ENCODE measurements at regions not wholly inside any gene's neighbourhood (a gene's known extent, or its start where the extent isn't known, plus 50 kb on each side); places are given as distances from the start of the nearest gene placed in this dataset.
"Not testable (repeated sequence)": the region's sequence is repeated elsewhere in the genome, so short reads cannot be mapped to it uniquely, and the experiment has no call there.

GRCh38 chr9:95729669-95730368, 145.7 kb upstream of the ERCC6L2 start:
- DNase-seq, result no peak

GRCh38 chr9:95729046-95729445, 146.4 kb upstream of the ERCC6L2 start:
- no peak for DNase-seq

GRCh38 chr9:95727947-95728520, 147.5 kb upstream of the ERCC6L2 start:
- no peak for DNase-seq

GRCh38 chr9:95726756-95727155, 148.7 kb upstream of the ERCC6L2 start:
- no peak for DNase-seq

- peak in 1 of 2 experiments; percentile 19 for DNase-seq
Measured at GRCh38 chr9:95725045-95725444, 150.4 kb upstream of the ERCC6L2 start.

GRCh38 chr9:95724253-95724991, 151.1 kb upstream of the ERCC6L2 start:
- DNase-seq, result peak; percentile 12 to 50

GRCh38 chr9:95722141-95722540, 153.3 kb upstream of the ERCC6L2 start:
- DNase-seq, result no peak

GRCh38 chr9:95721061-95721531, 154.4 kb upstream of the ERCC6L2 start:
- DNase-seq, result no peak

GRCh38 chr9:95720496-95720895, 155.0 kb upstream of the ERCC6L2 start:
- no peak for DNase-seq

GRCh38 chr9:95719354-95719753, 156.1 kb upstream of the ERCC6L2 start:
- no peak for DNase-seq

- no peak for DNase-seq
Measured at GRCh38 chr9:95718263-95718662, 157.2 kb upstream of the ERCC6L2 start.

- no peak for DNase-seq
Measured at GRCh38 chr9:95715868-95716435, 159.5 kb upstream of the ERCC6L2 start.

- no peak for DNase-seq
Measured at GRCh38 chr9:95710446-95710845, 165.0 kb upstream of the ERCC6L2 start.

- DNase-seq, result no peak
Measured at GRCh38 chr9:95696701-95697100, 178.8 kb upstream of the ERCC6L2 start.

- no peak for DNase-seq
Measured at GRCh38 chr9:95691435-95691834, 174.7 kb upstream of the PTCH1 start.

GRCh38 chr9:95689669-95690068, 172.9 kb upstream of the PTCH1 start:
- DNase-seq, result no peak

GRCh38 chr9:95684516-95684915, 167.7 kb upstream of the PTCH1 start:
- no peak for DNase-seq

- DNase-seq, result not testable (repeated sequence)
Measured at GRCh38 chr9:95680306-95680705, 163.5 kb upstream of the PTCH1 start.

- no peak for DNase-seq
Measured at GRCh38 chr9:95679874-95680273, 163.1 kb upstream of the PTCH1 start.

GRCh38 chr9:95678759-95679158, 162.0 kb upstream of the PTCH1 start:
- DNase-seq, result no peak

- DNase-seq, result no peak
Measured at GRCh38 chr9:95670122-95670521, 153.4 kb upstream of the PTCH1 start.

GRCh38 chr9:95669253-95669652, 152.5 kb upstream of the PTCH1 start:
- DNase-seq, result no peak

- DNase-seq, result no peak
Measured at GRCh38 chr9:95667789-95668188, 151.0 kb upstream of the PTCH1 start.

- no peak for DNase-seq
Measured at GRCh38 chr9:95666785-95667155, 150.0 kb upstream of the PTCH1 start.

All from stimulated activated CD4-positive, alpha-beta T cell treated with anti-CD3 and anti-CD28 coated beads, Interleukin-4, amount 100 ng/mL, for 4 hours (primary cell).